ENCODE measurements at regions not wholly inside any gene's neighbourhood (a gene's known extent, or its start where the extent isn't known, plus 50 kb on each side); places are given as distances from the start of the nearest gene placed in this dataset.

GRCh38 chr3:177381070-177381469 lies 183.8 kb upstream of the TBL1XR1 start:
- intact Hi-C loops (cut with micrococcal nuclease) (no loop called here), dilution Hi-C loops (cut with MboI; ENCODE audit: extremely low pct_ligation_motif_present, low sequenced_read_pairs) (no loop called here)
- H3K27ac ChIP-seq (ENCODE audit: insufficient read depth, low read depth, low read length), result no peak overlapping the region
- H3K9ac ChIP-seq (replicated peaks; ENCODE audit: extremely low read depth, insufficient read depth, low read length), result no peak overlapping the region
- H3K27me3 ChIP-seq (ENCODE audit: control insufficient read depth in 2 of 2, insufficient read depth in 2 of 2, low read length in 2 of 2), result no peaks in the 10 kb centered on the region
- no TSS peak for BruUV-seq (replicated peaks)
- DNase-seq (ENCODE audit: low read depth, low spot score), result no peak
- CTCF ChIA-PET, result no interaction called here
- POLR2A ChIA-PET, result no interaction called here
- no peaks in the 10 kb centered on the region for H3K79me2 ChIP-seq (ENCODE audit: control insufficient read depth, insufficient read depth, low read length)
- no peaks in the 10 kb centered on the region for H3K36me3 ChIP-seq (ENCODE audit: control insufficient read depth in 2 of 2, extremely low read depth in 1 of 2, insufficient read depth in 2 of 2, low read length in 2 of 2)
- no peaks in the 10 kb centered on the region for H3K9me3 ChIP-seq (replicated peaks; ENCODE audit: control insufficient read depth, insufficient read depth, low read length)
- H3K4me1 ChIP-seq (ENCODE audit: control insufficient read depth, extremely low read depth, insufficient read depth, low read length), result no peaks in the 10 kb centered on the region
- FAIRE-seq, result no peak
- no peaks in the 10 kb centered on the region for H4K20me1 ChIP-seq (replicated peaks; ENCODE audit: control insufficient read depth, extremely low read depth, insufficient read depth, low read length)
- no peak overlapping the region for H3K4me3 ChIP-seq (replicated peaks in 1 of 3; ENCODE audit: insufficient read depth in 1 of 3, low read depth in 1 of 3, low read length in 3 of 3)
- no peaks in the 10 kb centered on the region for H3K9me1 ChIP-seq (replicated peaks; ENCODE audit: control insufficient read depth, extremely low read depth, insufficient read depth, low read length)
- TF ChIP-seq FOS (IDR thresholded peaks at IDR 0.05; ENCODE audit: borderline replicate concordance, insufficient read depth, low read length) (no peak), POLR2AphosphoS5 (IDR thresholded peaks at IDR 0.05; ENCODE audit: insufficient read depth, low read depth, low read length) (no peak), CTCF (IDR thresholded peaks at IDR 0.05; ENCODE audit: extremely low read depth in 1 of 2, insufficient read depth in 1 of 2, low read depth in 1 of 2, low read length in 2 of 2) (no peak), GATA2 (IDR thresholded peaks at IDR 0.05; ENCODE audit: insufficient read depth, insufficient read length, low read depth, low read length) (no peak), EZH2 (IDR thresholded peaks at IDR 0.05; ENCODE audit: borderline replicate concordance, low read depth, low read length, severe bottlenecking) (no peak), MYC (IDR thresholded peaks at IDR 0.05; ENCODE audit: low read depth, low read length) (no peak), JUN (IDR thresholded peaks at IDR 0.05; ENCODE audit: borderline replicate concordance, insufficient read depth, insufficient read length, low read depth) (no peak), MAX (IDR thresholded peaks at IDR 0.05; ENCODE audit: insufficient read depth, insufficient read length) (no peak), POLR2A (IDR thresholded peaks at IDR 0.05; ENCODE audit: low read depth, low read length) (no peak)
- H3K4me2 ChIP-seq (ENCODE audit: insufficient read depth, low read length), result no peak overlapping the region
- H2AFZ ChIP-seq (ENCODE audit: low read depth, low read length), result no peak overlapping the region
